Head of caudate nucleus (tissue), 42 donors: ENCODE measurements at regions not wholly inside any gene's neighbourhood (a gene's known extent, or its start where the extent isn't known, plus 50 kb on each side); places are given as distances from the start of the nearest gene placed in this dataset.
A peak's percentile ranks its signal among the peaks of the same experiment; 100 is the strongest.

ENCODE experiments used
- DNase-seq, 42 donors: peaks; one replicate each; pipeline versions ENCODE4 v3.0.0 to v3.0.0-alpha.2; 2020 to 2021; ENCODE audit warnings: mixed read lengths in 7 of 42
- intact Hi-C: fragments of 100-400 bp; cut with DNase I; formaldehyde crosslinking; loops from one replicate; pipeline ENCODE4 v1.15.0; 2022

DNA sequence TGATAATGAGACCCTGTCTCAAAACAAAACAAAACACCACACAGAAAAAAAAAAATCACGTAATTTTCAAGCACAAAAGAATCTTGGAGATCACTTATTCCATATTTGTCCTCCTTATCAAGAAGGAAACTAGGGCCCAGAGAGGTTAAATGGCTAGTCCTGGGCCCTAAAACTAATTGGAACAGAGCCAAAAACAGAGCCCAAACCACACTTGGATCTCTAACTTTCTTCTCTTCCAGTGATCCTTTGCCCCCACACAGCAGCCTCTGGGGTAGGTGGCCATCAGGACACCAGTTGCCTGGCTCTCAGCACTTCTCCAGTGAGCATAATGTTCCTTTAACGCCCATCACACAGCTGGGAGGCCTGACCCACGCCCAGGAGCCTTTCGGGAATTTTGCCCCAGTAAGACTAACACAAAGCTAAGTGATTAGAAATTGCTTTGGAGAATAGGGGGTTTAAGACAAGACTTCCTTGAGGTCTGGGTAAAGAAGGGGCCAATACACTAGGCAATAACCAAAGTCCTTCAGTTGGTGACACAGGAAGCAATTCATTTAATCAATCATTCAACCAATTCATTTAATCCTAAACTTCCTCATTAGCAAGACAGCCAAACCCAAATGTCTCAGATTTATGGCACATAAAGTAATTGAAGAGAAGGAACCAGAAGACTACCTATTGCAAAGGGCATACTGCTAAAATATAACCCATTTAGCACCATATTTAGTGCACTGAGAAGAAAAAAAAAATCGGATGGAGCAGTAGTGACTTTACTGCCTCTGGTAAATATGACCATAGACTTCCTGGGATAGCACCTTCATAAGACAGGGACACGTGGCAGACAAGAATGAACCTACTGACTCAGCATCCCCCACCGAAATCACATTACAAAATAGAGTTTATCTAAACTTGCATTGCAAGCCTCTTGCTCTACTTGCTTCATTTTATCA is 77.8 kb downstream of the ZNF608 start:
- no peak for DNase-seq
- intact Hi-C loops: no loop called here

DNA sequence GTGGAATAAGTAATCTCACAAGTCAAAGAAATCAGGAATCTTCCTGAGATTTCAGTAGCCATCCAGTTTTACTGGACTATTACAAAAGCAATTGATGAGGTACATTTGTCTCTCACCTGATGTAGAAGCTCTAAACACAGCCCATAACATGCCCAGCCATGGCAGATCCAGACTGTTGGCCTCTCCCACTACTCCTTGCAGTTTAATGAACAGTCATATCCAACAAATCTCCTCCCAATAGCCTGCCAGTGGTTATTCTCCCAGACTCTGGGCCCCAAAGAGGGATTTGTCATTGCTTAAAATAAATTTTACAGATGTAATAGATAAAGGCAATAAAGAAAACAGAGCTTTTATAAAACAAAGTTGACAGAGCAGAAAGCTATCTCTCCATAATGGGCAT is 80.8 kb downstream of the ZNF608 start:
- intact Hi-C loops: no loop called here
- DNase-seq: no peak

GRCh38 chr5:124665035-124665434 is 81.4 kb downstream of the ZNF608 start:
- intact Hi-C loops: no loop called here
- no peak for DNase-seq

- intact Hi-C loops: no loop called here
- no peak for DNase-seq
These were observed 82.2 kb downstream of the ZNF608 start for GRCh38 chr5:124664287-124664686.

- intact Hi-C loops: no loop called here
- no peak for DNase-seq
These were observed 83.3 kb downstream of the ZNF608 start for GRCh38 chr5:124663101-124663506.

DNA sequence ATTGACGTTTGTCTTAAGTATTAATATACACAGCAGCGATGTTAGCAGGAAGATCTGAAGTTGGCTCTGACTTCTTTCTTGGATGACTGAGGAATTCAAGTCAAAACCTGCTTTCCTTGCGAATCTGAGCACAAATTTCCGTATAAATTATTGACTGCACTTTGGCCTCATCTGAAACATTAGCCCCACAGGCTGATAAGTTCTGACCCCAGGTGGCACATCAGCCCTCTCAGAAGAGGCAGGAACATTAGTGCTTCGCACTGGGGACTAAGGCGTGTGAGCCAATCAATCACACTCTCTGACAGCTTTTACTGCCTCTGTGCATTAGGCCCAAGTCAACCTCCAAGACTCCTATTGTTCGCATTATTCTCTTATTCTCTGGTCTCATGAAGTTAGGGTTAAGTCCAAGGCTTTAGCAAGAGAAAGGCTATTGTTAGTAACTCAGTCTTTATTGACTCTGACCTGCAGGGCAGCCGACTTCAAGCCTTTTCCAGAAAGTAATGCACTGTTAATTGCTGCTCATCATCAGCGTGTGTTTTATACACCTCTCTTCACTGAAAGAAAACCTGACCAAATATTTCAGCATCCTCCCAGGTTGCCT is 84.2 kb downstream of the ZNF608 start:
- no peak for DNase-seq
- intact Hi-C loops: no loop called here

- intact Hi-C loops: no loop called here
These were observed 84.9 kb downstream of the ZNF608 start for GRCh38 chr5:124661317-124662141.

DNA sequence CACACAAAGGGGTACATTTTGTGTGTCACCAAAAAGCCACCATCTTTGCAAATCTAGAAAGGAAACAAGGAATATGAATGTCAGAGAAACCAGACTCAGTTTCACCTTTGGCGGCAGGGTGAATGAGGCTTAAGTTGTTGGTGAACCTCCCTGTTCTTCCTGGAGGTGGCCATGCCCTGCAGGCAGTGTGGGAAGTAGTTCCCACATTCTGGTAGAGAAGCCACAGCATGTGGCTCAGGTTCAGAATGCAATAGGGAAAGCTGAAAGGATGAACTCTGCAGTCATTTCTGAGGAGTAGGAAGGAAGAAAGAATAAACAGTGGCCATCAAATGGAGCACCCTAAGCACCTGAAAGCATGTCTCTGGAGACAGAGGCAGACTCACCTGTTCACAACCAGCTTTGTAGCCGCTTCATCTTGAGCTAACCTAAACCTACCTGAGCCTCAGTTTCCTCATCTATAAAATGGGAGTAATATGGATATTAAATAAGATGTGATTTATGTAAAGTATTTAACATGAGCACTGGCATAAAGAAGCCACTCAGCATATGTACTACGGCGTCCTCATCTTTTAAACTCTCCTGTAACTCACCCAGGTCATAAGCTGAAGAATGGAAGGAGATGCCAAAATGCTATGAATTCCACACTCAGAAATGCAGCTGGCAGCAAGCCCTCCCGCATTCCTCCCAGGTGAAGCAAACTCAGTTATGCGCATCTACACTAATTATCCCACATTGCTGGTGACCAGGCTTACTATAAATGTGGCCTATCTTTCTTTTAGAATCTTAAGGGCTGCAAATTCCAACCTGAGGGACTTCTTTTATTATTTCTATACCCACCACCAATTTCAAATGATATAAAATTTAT is 86.0 kb downstream of the ZNF608 start:
- intact Hi-C loops: no loop called here
- DNase-seq: no peak

More at GRCh38 chr5:124661317-124662141, 84.9 kb downstream of the ZNF608 start:
- peak in 1 of 42 donors; percentile 69 for DNase-seq

DNA sequence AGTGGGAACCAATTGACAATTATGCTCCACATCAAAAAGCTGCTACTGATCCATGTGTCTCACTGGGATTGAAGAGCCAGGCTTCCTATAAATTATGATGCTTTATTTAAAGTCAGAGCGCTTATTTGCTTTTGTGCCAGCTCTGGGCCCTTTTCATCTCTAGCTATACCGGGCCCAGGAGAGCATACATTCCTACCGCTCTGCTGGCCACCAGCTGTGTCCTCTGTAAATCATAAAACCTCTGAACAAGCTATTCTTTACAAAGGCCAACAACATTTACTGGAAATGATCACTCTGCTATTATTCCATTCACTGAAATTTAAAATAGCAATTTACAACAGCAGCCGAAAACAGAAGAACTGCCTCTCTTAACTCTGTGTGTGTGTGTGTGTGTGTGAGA is 86.6 kb downstream of the ZNF608 start:
- intact Hi-C loops: no loop called here
- no peak for DNase-seq

DNA sequence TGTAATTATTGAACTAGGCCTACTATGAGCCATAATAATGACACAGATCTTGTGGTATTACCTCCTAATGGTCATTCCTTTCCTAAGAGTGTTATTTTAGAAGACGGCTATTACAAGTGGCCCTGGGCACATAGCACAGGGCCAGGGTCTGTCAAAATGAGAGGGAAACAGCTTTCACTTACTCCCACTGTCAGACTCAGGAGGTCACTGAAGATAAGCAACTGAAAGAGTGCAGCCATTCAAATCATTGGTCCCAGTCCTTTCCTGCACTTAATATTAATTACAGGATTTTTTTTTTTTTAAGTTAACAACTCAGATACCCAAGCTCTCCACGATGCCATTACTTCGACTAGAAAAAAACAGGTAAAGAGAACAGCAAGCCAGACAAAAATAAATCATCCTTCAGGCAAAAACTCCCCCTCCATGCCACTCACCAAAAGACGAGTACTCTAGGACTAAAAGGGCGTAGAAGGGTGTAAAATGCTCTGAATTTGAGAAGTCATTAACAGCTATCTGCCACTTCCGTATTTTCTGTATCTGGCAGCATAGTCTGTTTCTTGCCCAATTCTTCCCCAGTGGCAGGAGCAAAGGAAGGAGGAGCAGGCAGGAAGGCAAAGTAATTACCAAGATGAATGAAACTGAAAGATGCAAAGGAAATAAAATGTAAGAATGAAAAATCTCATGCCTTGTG is 87.4 kb downstream of the ZNF608 start:
- intact Hi-C loops: no loop called here
- no peak for DNase-seq

DNA sequence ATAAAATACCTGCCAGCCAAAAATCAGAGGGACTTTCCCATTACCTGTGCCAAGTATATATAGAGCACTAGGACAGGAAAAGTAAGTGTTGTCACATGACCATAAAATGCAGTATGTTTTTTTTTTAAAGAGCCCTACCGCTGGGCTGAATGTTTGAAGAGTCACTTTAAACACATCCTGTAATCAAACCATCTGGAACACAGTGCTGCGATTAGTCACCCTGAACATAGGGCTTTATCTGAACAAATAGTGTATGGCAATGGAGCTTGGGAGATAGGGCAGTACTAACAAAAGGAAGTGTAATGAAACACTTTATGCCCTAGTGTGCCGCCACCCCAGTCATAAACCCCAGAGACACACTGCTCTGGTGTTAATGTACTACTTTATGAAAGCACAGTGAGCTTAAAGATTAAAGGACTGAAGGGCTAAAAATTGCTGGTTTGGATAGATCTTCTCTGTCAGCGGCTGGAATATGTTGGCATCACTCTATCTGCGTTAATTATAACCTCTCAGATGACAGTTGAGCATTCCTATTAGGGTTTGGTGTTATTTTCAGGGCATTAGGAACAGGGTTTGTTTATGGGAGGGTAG is 90.4 kb downstream of the ZNF608 start:
- no peak for DNase-seq
- intact Hi-C loops: no loop called here

DNA sequence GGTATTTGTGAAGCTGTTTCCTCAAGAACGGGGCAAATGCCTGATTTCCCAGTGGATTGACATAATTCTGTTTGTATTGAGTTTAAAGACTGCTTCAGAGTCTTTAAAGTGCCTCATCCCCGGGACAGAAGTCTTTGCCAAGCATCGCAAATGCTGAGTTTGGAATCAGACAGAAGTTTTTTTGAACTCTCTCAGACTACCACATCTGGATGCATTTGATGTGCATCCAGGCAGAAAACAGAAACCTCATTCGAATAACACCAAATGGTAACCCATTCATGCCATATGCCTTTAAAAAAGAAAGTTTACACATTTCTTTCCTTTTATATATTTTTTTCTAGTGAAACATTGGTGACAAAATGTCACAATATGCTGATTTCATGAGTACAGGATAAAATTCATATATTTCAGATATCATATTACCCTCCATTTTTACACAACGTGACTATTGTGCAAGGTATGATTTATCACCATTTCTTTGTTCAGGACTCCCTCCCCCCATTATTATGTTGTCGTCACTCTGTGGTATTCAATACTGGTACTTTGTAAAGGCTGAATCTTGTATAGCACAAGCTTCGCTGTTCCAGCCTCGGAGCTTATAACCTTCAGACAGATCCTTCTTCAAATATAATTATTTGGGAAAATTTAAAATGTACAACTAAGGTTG is 91.1 kb downstream of the ZNF608 start:
- intact Hi-C loops: no loop called here
- no peak for DNase-seq

- DNase-seq: peak in 1 of 42 donors; percentile 46
- intact Hi-C loops: loop anchor here (5.0 kb wide), 1 partner anchor 88 kb away; no protein-coding TSS in a partner anchor
These were observed 92.0 kb downstream of the ZNF608 start for GRCh38 chr5:124654418-124654817.

DNA sequence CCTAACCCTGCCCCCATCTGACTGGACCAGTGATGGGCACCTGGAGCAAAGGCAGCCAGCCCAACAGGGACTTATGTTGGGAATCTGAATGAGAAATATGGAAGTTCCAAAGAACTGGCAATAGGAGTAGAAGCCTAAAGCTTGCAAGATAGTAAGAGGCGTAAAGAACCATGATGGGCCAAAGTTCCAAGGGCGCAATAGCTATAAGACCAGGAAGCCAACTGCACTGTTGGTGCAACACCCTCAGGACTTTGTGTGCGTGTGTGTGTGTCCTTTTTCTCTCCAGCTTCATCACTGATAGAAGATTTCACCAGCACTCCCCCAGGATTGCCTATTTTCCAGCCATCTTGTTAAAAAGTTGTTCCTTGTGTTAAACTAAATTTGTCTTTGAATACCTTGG is 92.8 kb downstream of the ZNF608 start:
- intact Hi-C loops: loop anchor here (5.0 kb wide), 1 partner anchor 89 kb away; no protein-coding TSS in a partner anchor
- DNase-seq: no peak

DNA sequence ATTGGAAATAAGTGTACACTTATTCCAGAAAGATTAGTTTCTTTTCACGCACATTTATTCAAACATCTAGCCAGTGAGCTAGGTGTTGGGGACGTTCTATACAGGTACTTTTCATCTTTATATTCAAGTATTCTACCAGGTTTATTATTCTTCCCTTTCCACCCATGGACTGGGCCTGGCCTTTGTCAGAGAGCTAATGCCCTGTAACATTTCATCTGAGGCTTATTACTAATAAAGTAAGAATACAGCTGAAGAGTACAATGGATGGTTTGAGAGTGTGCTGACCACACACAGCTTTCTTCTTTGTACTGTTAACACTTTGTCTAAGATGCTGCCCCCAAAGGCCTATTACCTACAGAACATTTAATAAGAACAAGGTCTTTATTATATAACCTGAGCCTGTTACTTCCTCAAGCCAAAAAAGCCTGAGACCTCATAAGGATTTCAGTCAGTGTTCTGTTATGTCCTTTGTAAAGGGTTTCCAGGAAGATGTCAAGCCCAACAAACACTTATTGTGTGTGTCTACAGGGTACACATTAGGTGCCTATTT is 93.5 kb downstream of the ZNF608 start:
- intact Hi-C loops: loop anchor here (5.0 kb wide), 1 partner anchor 89 kb away; no protein-coding TSS in a partner anchor
- no peak for DNase-seq

- intact Hi-C loops: loop anchor here (5.0 kb wide), 1 partner anchor 90 kb away; no protein-coding TSS in a partner anchor
- DNase-seq: no peak
These were observed 94.0 kb downstream of the ZNF608 start for GRCh38 chr5:124652514-124652819.
